ENCODE measurements at regions not wholly inside any gene's neighbourhood (a gene's known extent, or its start where the extent isn't known, plus 50 kb on each side); places are given as distances from the start of the nearest gene placed in this dataset.

- intact Hi-C loops (cut with micrococcal nuclease; ENCODE audit: unreplicated experiment) = no loop called here
- no peaks in the 10 kb centered on the region for H3K9me3 ChIP-seq
- no peaks in the 10 kb centered on the region for H3K27me3 ChIP-seq (replicated peaks; ENCODE audit: control insufficient read depth, insufficient read depth, low read length)
- TF ChIP-seq CTCF (IDR thresholded peaks at IDR 0.05; ENCODE audit: insufficient read depth in 1 of 2, low read depth in 1 of 2, low read length in 1 of 2, severe bottlenecking in 1 of 2, unreplicated experiment in 1 of 2) = no peak
- POLR2A ChIA-PET = no interaction called here
- H3K4me3 ChIP-seq (ENCODE audit: low read depth, low read length) = no peak overlapping the region
- BruUV-seq (replicated peaks) = no TSS peak
- Mint-ChIP-seq H3K4me3 (ENCODE audit: unreplicated experiment) (no peak overlapping the region), H3K9me3 (ENCODE audit: unreplicated experiment) (peaks cover 10% of the 10 kb centered on the region), H3K4me1 (ENCODE audit: low read depth, unreplicated experiment) (no peaks in the 10 kb centered on the region), H3K36me3 (ENCODE audit: insufficient read depth, unreplicated experiment) (no peaks in the 10 kb centered on the region), H3K27me3 (ENCODE audit: insufficient read depth, unreplicated experiment) (no peaks in the 10 kb centered on the region), H3K27ac (ENCODE audit: unreplicated experiment) (no peak overlapping the region)
- no peaks in the 10 kb centered on the region for H3K36me3 ChIP-seq (ENCODE audit: control insufficient read depth, insufficient read depth, low read length)
- DNase-seq = no peak
- no peaks in the 10 kb centered on the region for H3K4me1 ChIP-seq
- CTCF ChIA-PET = no interaction called here
Measured at GRCh38 chr6:140879946-140880345, 1252.8 kb upstream of the GJE1 start.

DNA sequence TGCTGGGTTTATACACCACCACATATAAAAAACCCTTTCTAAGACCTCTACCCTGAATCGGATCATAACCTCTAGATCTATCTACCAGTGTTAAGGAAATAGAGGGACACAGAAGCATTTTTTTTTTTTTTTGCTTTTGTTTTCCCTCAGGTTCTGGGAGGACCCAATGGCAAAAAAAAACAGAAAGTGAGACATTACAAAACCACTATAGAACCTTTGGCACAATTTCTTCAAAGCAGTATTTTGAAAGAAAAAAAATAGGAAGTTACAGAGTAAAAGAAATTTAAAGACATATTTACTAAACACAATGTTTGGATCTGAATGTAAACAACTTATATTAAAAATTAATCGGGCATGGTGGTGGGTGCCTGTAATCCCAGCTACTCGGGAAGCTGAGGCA is 1258.7 kb upstream of the GJE1 start:
- BruUV-seq (replicated peaks) = no TSS peak
- ChIA-PET POLR2A (no interaction called here), CTCF (no interaction called here)
- Mint-ChIP-seq H3K36me3 (ENCODE audit: insufficient read depth, unreplicated experiment) (no peaks in the 10 kb centered on the region), H3K27me3 (ENCODE audit: insufficient read depth, unreplicated experiment) (no peaks in the 10 kb centered on the region), H3K4me1 (ENCODE audit: low read depth, unreplicated experiment) (no peaks in the 10 kb centered on the region), H3K9me3 (ENCODE audit: unreplicated experiment) (peaks cover under 1% of the 10 kb centered on the region), H3K4me3 (ENCODE audit: unreplicated experiment) (no peak overlapping the region), H3K27ac (ENCODE audit: unreplicated experiment) (no peak overlapping the region)
- DNase-seq = no peak
- Histone ChIP-seq H3K4me3 (ENCODE audit: low read depth, low read length) (no peak overlapping the region), H3K27me3 (replicated peaks; ENCODE audit: control insufficient read depth, insufficient read depth, low read length) (no peaks in the 10 kb centered on the region), H3K9me3 (no peaks in the 10 kb centered on the region), H3K4me1 (no peaks in the 10 kb centered on the region), H3K36me3 (ENCODE audit: control insufficient read depth, insufficient read depth, low read length) (no peaks in the 10 kb centered on the region)
- no peak for TF ChIP-seq CTCF (IDR thresholded peaks at IDR 0.05; ENCODE audit: insufficient read depth in 1 of 2, low read depth in 1 of 2, low read length in 1 of 2, severe bottlenecking in 1 of 2, unreplicated experiment in 1 of 2)
- intact Hi-C loops (cut with micrococcal nuclease; ENCODE audit: unreplicated experiment) = no loop called here

- H3K9me3 ChIP-seq = no peaks in the 10 kb centered on the region
- peaks cover 9% of the 10 kb centered on the region for H3K9me3 Mint-ChIP-seq (ENCODE audit: unreplicated experiment)
- H3K27me3 Mint-ChIP-seq (ENCODE audit: insufficient read depth, unreplicated experiment) = no peaks in the 10 kb centered on the region
- ChIA-PET CTCF (no interaction called here), POLR2A (no interaction called here)
- DNase-seq = no peak
- H3K4me1 ChIP-seq = no peaks in the 10 kb centered on the region
- H3K4me3 Mint-ChIP-seq (ENCODE audit: unreplicated experiment) = no peak overlapping the region
- no peak for TF ChIP-seq CTCF (IDR thresholded peaks at IDR 0.05; ENCODE audit: insufficient read depth in 1 of 2, low read depth in 1 of 2, low read length in 1 of 2, severe bottlenecking in 1 of 2, unreplicated experiment in 1 of 2)
- no peak overlapping the region for H3K27ac Mint-ChIP-seq (ENCODE audit: unreplicated experiment)
- no peaks in the 10 kb centered on the region for H3K36me3 ChIP-seq (ENCODE audit: control insufficient read depth, insufficient read depth, low read length)
- H3K4me3 ChIP-seq (ENCODE audit: low read depth, low read length) = no peak overlapping the region
- intact Hi-C loops (cut with micrococcal nuclease; ENCODE audit: unreplicated experiment) = no loop called here
- no peaks in the 10 kb centered on the region for H3K36me3 Mint-ChIP-seq (ENCODE audit: insufficient read depth, unreplicated experiment)
- no peaks in the 10 kb centered on the region for H3K27me3 ChIP-seq (replicated peaks; ENCODE audit: control insufficient read depth, insufficient read depth, low read length)
- no TSS peak for BruUV-seq (replicated peaks)
- no peaks in the 10 kb centered on the region for H3K4me1 Mint-ChIP-seq (ENCODE audit: low read depth, unreplicated experiment)
Measured at GRCh38 chr6:140872885-140873284, 1259.8 kb upstream of the GJE1 start.
